ENCODE measurements at regions not wholly inside any gene's neighbourhood (a gene's known extent, or its start where the extent isn't known, plus 50 kb on each side); places are given as distances from the start of the nearest gene placed in this dataset.
"Not testable (repeated sequence)": the region's sequence is repeated elsewhere in the genome, so short reads cannot be mapped to it uniquely, and the experiment has no call there.

GRCh38 chr16:31981739-31982138 is 108.1 kb downstream of the ZNF267 start:
- H2BK12ac ChIP-seq (ENCODE audit: low read depth, low read length); H3K4ac ChIP-seq (replicated peaks; ENCODE audit: insufficient read length, low read depth, low read length); H2BK15ac ChIP-seq (ENCODE audit: low read length); DNase-seq (ENCODE audit: low read depth in 1 of 2, low spot score in 2 of 2); H2AFZ ChIP-seq (ENCODE audit: low read length); H3K36me3 ChIP-seq (ENCODE audit: control insufficient read depth in 2 of 4, insufficient read depth in 4 of 4, low read length in 3 of 4); POLR2A ChIA-PET (ENCODE audit: partially characterized antibody); H3K4me1 ChIP-seq (replicated peaks in 1 of 4; ENCODE audit: control insufficient read depth in 3 of 4, insufficient read depth in 4 of 4, low read length in 3 of 4); H2AK5ac ChIP-seq (ENCODE audit: low read depth, low read length); H3K18ac ChIP-seq (ENCODE audit: extremely low read depth, low read length); H3K14ac ChIP-seq (ENCODE audit: insufficient read length); H3K56ac ChIP-seq (replicated peaks; ENCODE audit: insufficient read length, low read depth, low read length); H4K20me1 ChIP-seq (replicated peaks in 1 of 2; ENCODE audit: control insufficient read depth in 1 of 2, insufficient read depth in 2 of 2, low read length in 2 of 2); H3K23me2 ChIP-seq (ENCODE audit: low read depth, low read length); H3K79me2 ChIP-seq (ENCODE audit: control insufficient read depth in 1 of 2, insufficient read depth in 2 of 2, low read length in 2 of 2); H4K91ac ChIP-seq (replicated peaks; ENCODE audit: insufficient read length, low read length); CTCF ChIA-PET (ENCODE audit: partially characterized antibody); H2BK5ac ChIP-seq (ENCODE audit: low read depth, low read length); H3K23ac ChIP-seq (ENCODE audit: insufficient read length); H2BK20ac ChIP-seq (ENCODE audit: low read length); H4K8ac ChIP-seq (ENCODE audit: extremely low read depth, insufficient read depth, low read length); H3K9ac ChIP-seq (replicated peaks in 1 of 4; ENCODE audit: extremely low read depth in 1 of 4, low read depth in 3 of 4, low read length in 3 of 4); FAIRE-seq; H2BK120ac ChIP-seq (replicated peaks; ENCODE audit: low read depth, low read length); H3K4me3 ChIP-seq (ENCODE audit: extremely low read depth in 1 of 4, insufficient read depth in 2 of 4, low read depth in 3 of 4, low read length in 4 of 4); H4K5ac ChIP-seq (ENCODE audit: insufficient read length, low read depth, low read length); H3K27ac ChIP-seq (ENCODE audit: low read depth, low read length); H3K4me2 ChIP-seq (ENCODE audit: insufficient read depth in 1 of 2, low read depth in 2 of 2, low read length in 2 of 2); H3K27me3 ChIP-seq (replicated peaks in 1 of 4; ENCODE audit: control insufficient read depth in 3 of 4, extremely low read depth in 1 of 4, insufficient read depth in 3 of 4, low read length in 3 of 4); H3K79me1 ChIP-seq (ENCODE audit: low read depth, low read length): not testable (repeated sequence)
- peaks cover 0 to 59% of the 10 kb centered on the region in 2 experiments; a peak in 2 of 4 replicates for H3K9me3 ChIP-seq (ENCODE audit: insufficient read depth in 2 of 2, low read depth in 1 of 2, low read length in 1 of 2)
- no CpG with 5 or more reads among the region's 34 CpGs for WGBS, 2 experiments (ENCODE audit: extremely low coverage in 1 of 2, insufficient coverage in 1 of 2, insufficient read length in 1 of 2, insufficient replicate concordance in 2 of 2, low coverage in 1 of 2, low lambda C conversion rate in 2 of 2, missing lambda C conversion rate in 1 of 2)

GRCh38 chr16:31982986-31983385 is 109.4 kb downstream of the ZNF267 start:
- H2AK5ac ChIP-seq (ENCODE audit: low read depth, low read length); H3K4me3 ChIP-seq (ENCODE audit: extremely low read depth in 1 of 4, insufficient read depth in 2 of 4, low read depth in 3 of 4, low read length in 4 of 4); H2BK20ac ChIP-seq (ENCODE audit: low read length); H3K79me1 ChIP-seq (ENCODE audit: low read depth, low read length); H3K27ac ChIP-seq (ENCODE audit: low read depth, low read length); H3K36me3 ChIP-seq (ENCODE audit: control insufficient read depth in 2 of 4, insufficient read depth in 4 of 4, low read length in 3 of 4); H4K8ac ChIP-seq (ENCODE audit: extremely low read depth, insufficient read depth, low read length); CTCF ChIA-PET (ENCODE audit: partially characterized antibody); H3K23ac ChIP-seq (ENCODE audit: insufficient read length); H3K27me3 ChIP-seq (replicated peaks in 1 of 4; ENCODE audit: control insufficient read depth in 3 of 4, extremely low read depth in 1 of 4, insufficient read depth in 3 of 4, low read length in 3 of 4); H3K9ac ChIP-seq (replicated peaks in 1 of 4; ENCODE audit: extremely low read depth in 1 of 4, low read depth in 3 of 4, low read length in 3 of 4); FAIRE-seq; H2BK5ac ChIP-seq (ENCODE audit: low read depth, low read length); H3K14ac ChIP-seq (ENCODE audit: insufficient read length); H3K18ac ChIP-seq (ENCODE audit: extremely low read depth, low read length); POLR2A ChIA-PET (ENCODE audit: partially characterized antibody); H3K79me2 ChIP-seq (ENCODE audit: control insufficient read depth in 1 of 2, insufficient read depth in 2 of 2, low read length in 2 of 2); H3K4me2 ChIP-seq (ENCODE audit: insufficient read depth in 1 of 2, low read depth in 2 of 2, low read length in 2 of 2); H2BK15ac ChIP-seq (ENCODE audit: low read length); H4K5ac ChIP-seq (ENCODE audit: insufficient read length, low read depth, low read length); H2AFZ ChIP-seq (ENCODE audit: low read length); H2BK12ac ChIP-seq (ENCODE audit: low read depth, low read length); H4K20me1 ChIP-seq (replicated peaks in 1 of 2; ENCODE audit: control insufficient read depth in 1 of 2, insufficient read depth in 2 of 2, low read length in 2 of 2); H3K4me1 ChIP-seq (replicated peaks in 1 of 4; ENCODE audit: control insufficient read depth in 3 of 4, insufficient read depth in 4 of 4, low read length in 3 of 4); H3K4ac ChIP-seq (replicated peaks; ENCODE audit: insufficient read length, low read depth, low read length); H3K23me2 ChIP-seq (ENCODE audit: low read depth, low read length); H4K91ac ChIP-seq (replicated peaks; ENCODE audit: insufficient read length, low read length); H2BK120ac ChIP-seq (replicated peaks; ENCODE audit: low read depth, low read length); H3K56ac ChIP-seq (replicated peaks; ENCODE audit: insufficient read length, low read depth, low read length); DNase-seq (ENCODE audit: low read depth in 1 of 2, low spot score in 2 of 2): not testable (repeated sequence)
- 96% methylated on average over 7 of the region's 8 CpGs; no CpG with 5 or more reads in 1 of the 2 experiments for WGBS, 2 experiments (ENCODE audit: extremely low coverage in 1 of 2, insufficient coverage in 1 of 2, insufficient read length in 1 of 2, insufficient replicate concordance in 2 of 2, low coverage in 1 of 2, low lambda C conversion rate in 2 of 2, missing lambda C conversion rate in 1 of 2)
- peaks cover 0 to 58% of the 10 kb centered on the region in 2 experiments; a peak in 2 of 4 replicates for H3K9me3 ChIP-seq (ENCODE audit: insufficient read depth in 2 of 2, low read depth in 1 of 2, low read length in 1 of 2)
